A549 (cell line): ENCODE measurements at regions not wholly inside any gene's neighbourhood (a gene's known extent, or its start where the extent isn't known, plus 50 kb on each side); places are given as distances from the start of the nearest gene placed in this dataset.

Experiments used
- ATAC-seq, 2 experiments: fragments of 200-7000 bp in 1 of 2; fragments of >200 bp in 1 of 2; cut with Nextera tagmentation in 1 of 2; cut with Tn5 transposase in 1 of 2; 3 replicates each; pipeline versions ENCODE4 v1.8.0 to v1.9.1; 2018 to 2020; ENCODE audit warnings: mild to moderate bottlenecking in 1 of 2, moderate library complexity in 1 of 2
- CTCF ChIA-PET: fragments of 300-600 bp; sonication (Branson Sonifier 250); formaldehyde crosslinking; extraction: SDS; loops from one replicate; lab custom pipeline; 2021; ENCODE audit warnings: antibody characterized with exemption, inconsistent platforms; lab: Yijun Ruan, JAX
- POLR2A ChIA-PET: fragments of 350-600 bp; formaldehyde crosslinking; extraction: SDS; loops from one replicate; lab custom pipeline; 2021; ENCODE audit warnings: antibody characterized with exemption, inconsistent platforms; lab: Yijun Ruan, JAX
- DNase-seq, 2 experiments: peaks; one replicate each; pipeline versions ENCODE4 v3.0.0 to v3.0.0-alpha.2; 2011 to 2016; ENCODE audit warnings: low read depth in 1 of 2, low spot score in 1 of 2
- FAIRE-seq: peaks from 2 replicates; lab custom pipeline; 2011; peaks lifted over from hg19 to GRCh38; lab: Jason Lieb, UNC
- H3K27ac ChIP-seq, 2 experiments: fragments of >200 bp; sonication (Bioruptor Twin); formaldehyde crosslinking; 3 replicates each; pipeline ENCODE4 v1.5.1; 2016 to 2017
- H3K4me1 ChIP-seq: fragments of >200 bp; sonication (Bioruptor Twin); formaldehyde crosslinking; 3 replicates; pipeline ENCODE4 v1.6.1; 2016
- H3K4me2 ChIP-seq: fragments of >200 bp; sonication (Bioruptor Twin); formaldehyde crosslinking; 3 replicates; pipeline ENCODE4 v1.6.1; 2016
- H3K4me3 ChIP-seq: fragments of >200 bp; sonication (Bioruptor Twin); formaldehyde crosslinking; 3 replicates; pipeline ENCODE4 v1.5.1; 2016
- H3K9me3 ChIP-seq: fragments of >200 bp; sonication (Bioruptor Twin); formaldehyde crosslinking; 3 replicates; pipeline ENCODE4 v1.6.1; 2016
- CBX2 ChIP-seq: fragments of 200-600 bp; sonication (generic); IDR thresholded peaks from 2 replicates; pipeline ENCODE4 v1.6.1; 2016; ENCODE audit warnings: low read depth, mild to moderate bottlenecking, borderline replicate concordance
- CHD2 ChIP-seq: fragments of 150-350 bp; IDR thresholded peaks from 2 replicates; pipeline ENCODE4 v1.6.1; 2014; ENCODE audit warnings: low read length; ENCODE audit not compliant: partially characterized antibody
- CHD4 ChIP-seq: fragments of 200-600 bp; sonication (generic); IDR thresholded peaks from 2 replicates; pipeline ENCODE4 v1.6.1; 2016; ENCODE audit warnings: antibody characterized with exemption, mild to moderate bottlenecking, borderline replicate concordance
- EHF ChIP-seq: fragments of 250-450 bp; sonication (Bioruptor Pico); IDR thresholded peaks from 2 replicates; pipeline ENCODE4 v1.5.0; 2020; ENCODE audit warnings: mild to moderate bottlenecking
- EHMT2 ChIP-seq: fragments of 200-600 bp; sonication (generic); IDR thresholded peaks from 2 replicates; pipeline ENCODE4 v1.6.1; 2016; ENCODE audit warnings: antibody characterized with exemption, low read depth, mild to moderate bottlenecking, moderate library complexity
- EP300 ChIP-seq, 2 experiments: fragments of >200 bp; sonication (Bioruptor Twin); formaldehyde crosslinking; IDR thresholded peaks; 2 replicates in 1 of 2; 3 replicates in 1 of 2; pipeline ENCODE4 v1.6.1; 2016 to 2017
- ESRRA ChIP-seq: fragments of 150-350 bp; IDR thresholded peaks from 2 replicates; pipeline ENCODE4 v1.6.1; 2014; ENCODE audit warnings: mild to moderate bottlenecking, low read length, borderline replicate concordance
- FOSL2 ChIP-seq, 2 experiments: fragments of 450-650 bp in 1 of 2; fragments of >200 bp in 1 of 2; sonication (Bioruptor Twin) in 1 of 2; formaldehyde crosslinking; IDR thresholded peaks; 2 replicates each; pipeline versions ENCODE4 v1.5.0 to v1.6.1; 2016 to 2020; ENCODE audit warnings: mild to moderate bottlenecking in 1 of 2, moderate library complexity in 1 of 2
- HDAC2 ChIP-seq: fragments of 200-600 bp; sonication (generic); IDR thresholded peaks from 2 replicates; pipeline ENCODE4 v1.6.1; 2016
- HEYL ChIP-seq: fragments of 250-450 bp; sonication (Bioruptor Pico); IDR thresholded peaks from 2 replicates; pipeline ENCODE4 v1.8.0; 2021; ENCODE audit warnings: mild to moderate bottlenecking, moderate library complexity
- HOXA7 ChIP-seq: fragments of 250-450 bp; sonication (Bioruptor Pico); IDR thresholded peaks from 2 replicates; pipeline ENCODE4 v1.5.0; 2020; ENCODE audit warnings: mild to moderate bottlenecking, moderate library complexity
- HOXB13 ChIP-seq: fragments of 250-450 bp; sonication (Bioruptor Pico); IDR thresholded peaks from 2 replicates; pipeline ENCODE4 v1.5.0; 2020; ENCODE audit warnings: low read depth, mild to moderate bottlenecking, moderate library complexity
- KDM1A ChIP-seq: fragments of 200-600 bp; sonication (generic); IDR thresholded peaks from 2 replicates; pipeline ENCODE4 v1.6.1; 2016; ENCODE audit warnings: low read depth, mild to moderate bottlenecking
- MAFK ChIP-seq: fragments of 450-650 bp; IDR thresholded peaks from 2 replicates; pipeline ENCODE4 v1.6.1; 2014; ENCODE audit not compliant: partially characterized antibody
- MAZ ChIP-seq: fragments of 150-350 bp; IDR thresholded peaks from 2 replicates; pipeline ENCODE4 v1.6.1; 2014; ENCODE audit warnings: antibody characterized with exemption, low read depth, low read length, borderline replicate concordance
- MYC ChIP-seq: IDR thresholded peaks from 2 replicates; pipeline ENCODE4 v1.6.1; 2012; ENCODE audit warnings: mild to moderate bottlenecking, inconsistent platforms, low read length, improper control_type of control experiment, borderline replicate concordance
- NPAS2 ChIP-seq: fragments of 250-450 bp; sonication (Bioruptor Pico); IDR thresholded peaks from 2 replicates; pipeline ENCODE4 v1.8.0; 2022; ENCODE audit warnings: mild to moderate bottlenecking, moderate library complexity, borderline replicate concordance
- POLR2AphosphoS2 ChIP-seq: conservative IDR thresholded peaks from 2 replicates; pipeline ENCODE4 v1.6.1; 2012; ENCODE audit warnings: low read length, improper control_type of control experiment, inconsistent platforms
- SMC3 ChIP-seq: fragments of >200 bp; sonication (Bioruptor Twin); formaldehyde crosslinking; IDR thresholded peaks from 3 replicates; pipeline ENCODE4 v1.6.1; 2018; ENCODE audit warnings: inconsistent platforms
- ZNF302 ChIP-seq: fragments of 250-450 bp; sonication (Bioruptor Pico); IDR thresholded peaks from 2 replicates; pipeline ENCODE4 v1.9.0; 2021; ENCODE audit warnings: inconsistent platforms, mild to moderate bottlenecking, moderate library complexity
- WGBS: methylation state at CpG from one replicate; pipeline ENCODE4 v1.1.6; 2017; ENCODE audit errors: missing lambda C conversion rate; 5-methylcytosine and 5-hydroxymethylcytosine counted together
- TF ChIP-seq, protein P1 (sequence below): fragments of 150-350 bp; IDR thresholded peaks from 2 replicates; pipeline ENCODE4 v1.6.1; 2014; ENCODE audit warnings: low read depth, mild to moderate bottlenecking, low read length
- TF ChIP-seq, protein P2 (sequence below): fragments of 250-450 bp; sonication (Bioruptor Pico); IDR thresholded peaks from 2 replicates; pipeline ENCODE4 v1.5.0; 2021; ENCODE audit warnings: mild to moderate bottlenecking, moderate library complexity, borderline replicate concordance
- TF ChIP-seq, protein P3 (sequence below): IDR thresholded peaks from 2 replicates; pipeline ENCODE4 v1.6.1; 2012
- TF ChIP-seq, protein P4 (sequence below): IDR thresholded peaks from 2 replicates; pipeline ENCODE4 v1.6.1; 2012

DNA sequence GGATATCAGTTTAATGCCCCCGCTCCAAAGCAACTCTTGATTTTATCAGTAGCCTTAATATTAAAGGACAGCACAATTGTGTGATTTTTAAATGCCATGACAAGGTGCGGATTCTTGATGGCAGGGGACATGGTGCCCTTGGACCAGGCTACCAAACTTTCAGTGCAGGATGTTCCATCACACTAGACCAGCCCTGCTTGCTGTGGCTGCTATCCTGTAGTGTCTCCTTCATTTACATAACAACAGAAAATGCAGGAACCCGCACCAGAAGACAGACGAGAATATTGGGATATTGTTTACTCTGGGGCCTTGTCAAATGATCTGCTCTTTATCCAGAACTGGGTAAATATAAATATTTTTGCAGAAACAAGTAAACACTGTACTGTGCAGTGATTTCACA is 229.3 kb upstream of the PKN2 start:
- no peak for TF ChIP-seq MAFK
- TF ChIP-seq, protein P1, sequence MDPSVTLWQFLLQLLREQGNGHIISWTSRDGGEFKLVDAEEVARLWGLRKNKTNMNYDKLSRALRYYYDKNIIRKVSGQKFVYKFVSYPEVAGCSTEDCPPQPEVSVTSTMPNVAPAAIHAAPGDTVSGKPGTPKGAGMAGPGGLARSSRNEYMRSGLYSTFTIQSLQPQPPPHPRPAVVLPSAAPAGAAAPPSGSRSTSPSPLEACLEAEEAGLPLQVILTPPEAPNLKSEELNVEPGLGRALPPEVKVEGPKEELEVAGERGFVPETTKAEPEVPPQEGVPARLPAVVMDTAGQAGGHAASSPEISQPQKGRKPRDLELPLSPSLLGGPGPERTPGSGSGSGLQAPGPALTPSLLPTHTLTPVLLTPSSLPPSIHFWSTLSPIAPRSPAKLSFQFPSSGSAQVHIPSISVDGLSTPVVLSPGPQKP, result no peak
- TF ChIP-seq EP300 (IDR thresholded peaks at IDR 0.05), result no peak
- no peak for TF ChIP-seq EHF (CRISPR knock-in tag)
- TF ChIP-seq CHD4, result no peak
- TF ChIP-seq, protein P2, sequence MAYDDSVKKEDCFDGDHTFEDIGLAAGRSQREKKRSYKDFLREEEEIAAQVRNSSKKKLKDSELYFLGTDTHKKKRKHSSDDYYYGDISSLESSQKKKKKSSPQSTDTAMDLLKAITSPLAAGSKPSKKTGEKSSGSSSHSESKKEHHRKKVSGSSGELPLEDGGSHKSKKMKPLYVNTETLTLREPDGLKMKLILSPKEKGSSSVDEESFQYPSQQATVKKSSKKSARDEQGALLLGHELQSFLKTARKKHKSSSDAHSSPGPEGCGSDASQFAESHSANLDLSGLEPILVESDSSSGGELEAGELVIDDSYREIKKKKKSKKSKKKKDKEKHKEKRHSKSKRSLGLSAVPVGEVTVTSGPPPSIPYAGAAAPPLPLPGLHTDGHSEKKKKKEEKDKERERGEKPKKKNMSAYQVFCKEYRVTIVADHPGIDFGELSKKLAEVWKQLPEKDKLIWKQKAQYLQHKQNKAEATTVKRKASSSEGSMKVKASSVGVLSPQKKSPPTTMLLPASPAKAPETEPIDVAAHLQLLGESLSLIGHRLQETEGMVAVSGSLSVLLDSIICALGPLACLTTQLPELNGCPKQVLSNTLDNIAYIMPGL, result no peak
- TF ChIP-seq HOXA7 (CRISPR knock-in tag), result no peak
- no peak for TF ChIP-seq MYC
- TF ChIP-seq KDM1A, result no peak
- TF ChIP-seq CHD2, result no peak
- no peak for TF ChIP-seq EHMT2
- 24% methylated on average over 4 of the region's 4 CpGs for WGBS
- CTCF ChIA-PET, result no interaction called here

DNA sequence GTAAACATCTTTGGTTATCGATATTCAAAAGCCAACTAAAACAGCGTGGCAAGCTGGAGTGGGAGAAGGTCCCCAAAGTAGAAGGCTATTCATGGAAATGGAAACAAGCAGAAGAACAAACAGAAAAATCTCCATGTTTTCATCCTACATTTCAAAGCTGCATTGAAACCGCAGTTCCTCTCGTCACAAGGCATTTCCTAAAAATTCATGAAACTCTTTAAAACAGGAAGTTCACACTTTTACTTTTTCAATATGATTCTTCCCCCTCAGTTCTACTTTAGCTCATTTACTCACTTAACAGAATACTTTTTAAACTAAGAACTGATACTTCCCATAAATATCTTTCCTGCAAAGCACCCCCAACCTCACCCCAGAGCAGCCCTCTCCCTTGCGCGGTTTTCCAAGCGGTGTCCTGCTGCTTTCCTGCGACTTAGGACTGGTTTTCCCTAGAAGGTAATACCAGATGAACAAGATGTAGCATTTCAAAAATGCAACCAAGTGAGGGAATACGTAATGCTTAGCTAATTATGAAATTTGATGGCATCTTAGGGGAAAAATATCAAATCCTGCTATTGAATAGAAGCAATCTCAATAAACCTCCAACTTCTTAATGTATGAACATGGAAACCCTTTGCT is 228.3 kb upstream of the PKN2 start:
- TF ChIP-seq, protein P1, result no peak
- no peak for TF ChIP-seq ZNF302
- TF ChIP-seq, protein P3, sequence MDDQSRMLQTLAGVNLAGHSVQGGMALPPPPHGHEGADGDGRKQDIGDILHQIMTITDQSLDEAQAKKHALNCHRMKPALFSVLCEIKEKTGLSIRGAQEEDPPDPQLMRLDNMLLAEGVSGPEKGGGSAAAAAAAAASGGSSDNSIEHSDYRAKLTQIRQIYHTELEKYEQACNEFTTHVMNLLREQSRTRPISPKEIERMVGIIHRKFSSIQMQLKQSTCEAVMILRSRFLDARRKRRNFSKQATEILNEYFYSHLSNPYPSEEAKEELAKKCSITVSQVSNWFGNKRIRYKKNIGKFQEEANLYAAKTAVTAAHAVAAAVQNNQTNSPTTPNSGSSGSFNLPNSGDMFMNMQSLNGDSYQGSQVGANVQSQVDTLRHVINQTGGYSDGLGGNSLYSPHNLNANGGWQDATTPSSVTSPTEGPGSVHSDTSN, result no peak
- TF ChIP-seq HEYL (CRISPR knock-in tag), result no peak
- no peak for TF ChIP-seq FOSL2 (IDR thresholded peaks at IDR 0.05)
- TF ChIP-seq FOSL2 (CRISPR knock-in tag; IDR thresholded peaks at IDR 0.05), result no peak
- TF ChIP-seq HDAC2, result no peak
- no peak for TF ChIP-seq ESRRA
- no peak for TF ChIP-seq MYC
- no peak for TF ChIP-seq POLR2AphosphoS2
- no peak for TF ChIP-seq MAZ
- TF ChIP-seq SMC3, result no peak
- TF ChIP-seq, protein P4, sequence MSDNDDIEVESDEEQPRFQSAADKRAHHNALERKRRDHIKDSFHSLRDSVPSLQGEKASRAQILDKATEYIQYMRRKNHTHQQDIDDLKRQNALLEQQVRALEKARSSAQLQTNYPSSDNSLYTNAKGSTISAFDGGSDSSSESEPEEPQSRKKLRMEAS, result no peak
- no peak for TF ChIP-seq CBX2
- no peak for TF ChIP-seq CHD2
- no peak for TF ChIP-seq EHMT2
- no peak for TF ChIP-seq NPAS2
- TF ChIP-seq HOXB13 (CRISPR knock-in tag), result no peak
- FAIRE-seq, result no peak
- no peak for ATAC-seq
- Histone ChIP-seq H3K4me3 (no peak overlapping the region), H3K4me2 (no peak overlapping the region), H3K9me3 (no peaks in the 10 kb centered on the region), H3K27ac (no peak overlapping the region), H3K4me1 (no peaks in the 10 kb centered on the region)
- DNase-seq, result no peak
- ChIA-PET POLR2A (no interaction called here), CTCF (no interaction called here)
- WGBS, result 59% methylated on average over 9 of the region's 9 CpGs

More for the DNA sequence above, 229.3 kb upstream of the PKN2 start:
- FAIRE-seq, result no peak
- POLR2A ChIA-PET, result no interaction called here
- no peak overlapping the region for H3K4me3 ChIP-seq
- H3K4me1 ChIP-seq, result no peaks in the 10 kb centered on the region
- no peak overlapping the region for H3K27ac ChIP-seq
- no peaks in the 10 kb centered on the region for H3K9me3 ChIP-seq
- H3K4me2 ChIP-seq, result no peak overlapping the region
- no peak for ATAC-seq
- no peak for DNase-seq
